GM23338 (cell line): ENCODE measurements at regions not wholly inside any gene's neighbourhood (a gene's known extent, or its start where the extent isn't known, plus 50 kb on each side); places are given as distances from the start of the nearest gene placed in this dataset.
A peak's percentile ranks its signal among the peaks of the same experiment; 100 is the strongest.

Experiments used
- ATAC-seq: fragments of 200-7000 bp; cut with Tn5 transposase; 3 replicates; pipeline ENCODE4 v1.9.1; 2020
- DNase-seq: peaks from one replicate; pipeline ENCODE4 v3.0.0-alpha.2; 2015; ENCODE audit warnings: low spot score
- H2AFZ ChIP-seq: fragments of 200-600 bp; sonication (generic); 2 replicates; pipeline ENCODE4 v1.8.0; 2016; ENCODE audit warnings: antibody characterized with exemption, mild to moderate bottlenecking, moderate library complexity
- H3F3A ChIP-seq: fragments of 200-600 bp; sonication (generic); replicated peaks from 2 replicates; pipeline ENCODE4 v1.8.0; 2017; ENCODE audit warnings: antibody characterized with exemption, mixed run types, low read depth
- H3K27ac ChIP-seq: fragments of 200-600 bp; sonication (generic); 2 replicates; pipeline ENCODE4 v1.6.1; 2016; ENCODE audit warnings: low read depth
- H3K27me3 ChIP-seq: fragments of 200-600 bp; sonication (generic); 2 replicates; pipeline ENCODE4 v1.8.0; 2016; ENCODE audit warnings: mild to moderate bottlenecking, mixed run types, moderate library complexity; ENCODE audit not compliant: insufficient read depth
- H3K36me3 ChIP-seq: fragments of 200-600 bp; sonication (generic); 2 replicates; pipeline ENCODE4 v1.8.0; 2016; ENCODE audit warnings: mild to moderate bottlenecking; ENCODE audit not compliant: insufficient read depth
- H3K4me1 ChIP-seq: fragments of 200-600 bp; sonication (generic); 2 replicates; pipeline ENCODE4 v1.8.0; 2016; ENCODE audit warnings: mild to moderate bottlenecking, moderate library complexity; ENCODE audit not compliant: insufficient read depth
- H3K4me2 ChIP-seq: fragments of 200-600 bp; sonication (generic); 2 replicates; pipeline ENCODE4 v1.7.1; 2017; ENCODE audit warnings: mixed run types
- H3K4me3 ChIP-seq: fragments of 200-600 bp; sonication (generic); 2 replicates; pipeline ENCODE4 v1.6.1; 2016; ENCODE audit warnings: mixed run types
- H3K79me2 ChIP-seq: fragments of 200-600 bp; sonication (generic); replicated peaks from 2 replicates; pipeline ENCODE4 v1.8.0; 2017; ENCODE audit warnings: mild to moderate bottlenecking; ENCODE audit not compliant: insufficient read depth
- H3K9me2 ChIP-seq: fragments of 200-600 bp; sonication (generic); 2 replicates; pipeline ENCODE4 v1.8.0; 2017; ENCODE audit not compliant: insufficient read depth
- H4K20me1 ChIP-seq: fragments of 200-600 bp; sonication (generic); replicated peaks from 2 replicates; pipeline ENCODE4 v1.8.0; 2017; ENCODE audit warnings: mild to moderate bottlenecking; ENCODE audit not compliant: insufficient read depth
- H3K27ac Mint-ChIP-seq: 2 replicates; pipeline ENCODE4 v1.8.0; 2020; ENCODE audit warnings: inconsistent platforms, mild to moderate bottlenecking, moderate library complexity, mixed read lengths
- H3K27me3 Mint-ChIP-seq: 3 replicates; pipeline ENCODE4 v1.8.0; 2022; ENCODE audit warnings: low read depth, mild to moderate bottlenecking, moderate library complexity, mixed read lengths, inconsistent platforms; ENCODE audit not compliant: insufficient read depth, poor library complexity
- H3K36me3 Mint-ChIP-seq: 3 replicates; pipeline ENCODE4 v1.8.0; 2021; ENCODE audit warnings: low read depth, mild to moderate bottlenecking, inconsistent platforms, moderate library complexity, mixed read lengths
- H3K4me1 Mint-ChIP-seq: 3 replicates; pipeline ENCODE4 v1.8.0; 2020; ENCODE audit warnings: mild to moderate bottlenecking, inconsistent platforms, mixed read lengths
- H3K4me3 Mint-ChIP-seq: 3 replicates; pipeline ENCODE4 v1.8.0; 2021; ENCODE audit warnings: moderate library complexity, mild to moderate bottlenecking, inconsistent platforms, mixed read lengths
- H3K9me3 Mint-ChIP-seq: 3 replicates; pipeline ENCODE4 v1.8.0; 2020; ENCODE audit warnings: moderate library complexity, mild to moderate bottlenecking, inconsistent platforms, mixed read lengths
- CREB1 ChIP-seq: fragments of 250-450 bp; sonication (Bioruptor Pico); IDR thresholded peaks from 2 replicates; pipeline ENCODE4 v1.5.0; 2020; ENCODE audit warnings: low read depth, mild to moderate bottlenecking, moderate library complexity
- EZH2phosphoT487 ChIP-seq: fragments of 200-600 bp; sonication (generic); IDR thresholded peaks from one replicate; pipeline ENCODE4 v1.8.1; 2018; ENCODE audit warnings: antibody characterized with exemption; ENCODE audit not compliant: unreplicated experiment
- ZNF114 ChIP-seq: fragments of 250-450 bp; sonication (Bioruptor Pico); IDR thresholded peaks from 2 replicates; pipeline ENCODE4 v1.5.0; 2020; ENCODE audit warnings: mild to moderate bottlenecking, moderate library complexity
- TF ChIP-seq, protein P1 (sequence below), 2 experiments: fragments of 200-600 bp in 1 of 2; sonication (generic) in 1 of 2; conservative IDR thresholded peaks; 2 replicates each; pipeline versions ENCODE4 v1.5.1 to v1.6.1; 2016 to 2017; ENCODE audit warnings: antibody characterized with exemption in 2 of 2, low read depth in 2 of 2, mild to moderate bottlenecking in 2 of 2, moderate library complexity in 1 of 2
- TF ChIP-seq, protein P2 (sequence below): fragments of 250-450 bp; sonication (Bioruptor Pico); IDR thresholded peaks from 2 replicates; pipeline ENCODE4 v1.5.0; 2020; ENCODE audit warnings: mild to moderate bottlenecking, moderate library complexity

GRCh38 chr2:41695198-41696113, 352.4 kb upstream of the PKDCC start:
- H3F3A ChIP-seq = no peaks in the 10 kb centered on the region
- no peaks in the 10 kb centered on the region for H3K4me1 ChIP-seq
- DNase-seq = no peak
- no peaks in the 10 kb centered on the region for H3K79me2 ChIP-seq
- no peaks in the 10 kb centered on the region for H4K20me1 ChIP-seq
- H3K27me3 ChIP-seq = no peaks in the 10 kb centered on the region
- H3K4me1 Mint-ChIP-seq = peaks cover 7% of the 10 kb centered on the region; the same call in 2 of the 3 replicates
- no peak for TF ChIP-seq ZNF114 (CRISPR knock-in tag)
- TF ChIP-seq, protein P1, sequence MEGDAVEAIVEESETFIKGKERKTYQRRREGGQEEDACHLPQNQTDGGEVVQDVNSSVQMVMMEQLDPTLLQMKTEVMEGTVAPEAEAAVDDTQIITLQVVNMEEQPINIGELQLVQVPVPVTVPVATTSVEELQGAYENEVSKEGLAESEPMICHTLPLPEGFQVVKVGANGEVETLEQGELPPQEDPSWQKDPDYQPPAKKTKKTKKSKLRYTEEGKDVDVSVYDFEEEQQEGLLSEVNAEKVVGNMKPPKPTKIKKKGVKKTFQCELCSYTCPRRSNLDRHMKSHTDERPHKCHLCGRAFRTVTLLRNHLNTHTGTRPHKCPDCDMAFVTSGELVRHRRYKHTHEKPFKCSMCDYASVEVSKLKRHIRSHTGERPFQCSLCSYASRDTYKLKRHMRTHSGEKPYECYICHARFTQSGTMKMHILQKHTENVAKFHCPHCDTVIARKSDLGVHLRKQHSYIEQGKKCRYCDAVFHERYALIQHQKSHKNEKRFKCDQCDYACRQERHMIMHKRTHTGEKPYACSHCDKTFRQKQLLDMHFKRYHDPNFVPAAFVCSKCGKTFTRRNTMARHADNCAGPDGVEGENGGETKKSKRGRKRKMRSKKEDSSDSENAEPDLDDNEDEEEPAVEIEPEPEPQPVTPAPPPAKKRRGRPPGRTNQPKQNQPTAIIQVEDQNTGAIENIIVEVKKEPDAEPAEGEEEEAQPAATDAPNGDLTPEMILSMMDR (conservative IDR thresholded peaks at IDR 0.05; ENCODE audit: low read depth in 2 of 2) = peak; percentile 30 to 56
- 0 out of 2 replicates have a peak, but pooled peaks cover 2% of the 10 kb centered on the region for H3K9me2 ChIP-seq
- H3K27ac ChIP-seq = no peak overlapping the region
- H3K4me2 ChIP-seq = no peak overlapping the region
- no peaks in the 10 kb centered on the region; the same call in 1 of the 3 replicates for H3K9me3 Mint-ChIP-seq
- ATAC-seq = peak; percentile 27; the same call in 1 of the 3 replicates
- H3K27me3 Mint-ChIP-seq = no peaks in the 10 kb centered on the region
- no peak overlapping the region for H3K4me3 Mint-ChIP-seq
- H3K36me3 Mint-ChIP-seq = no peaks in the 10 kb centered on the region; the same call in 2 of the 3 replicates
- 0 out of 2 replicates have a peak overlapping the region, but pooled peaks have one; percentile 10 for H2AFZ ChIP-seq
- H3K27ac Mint-ChIP-seq = no peak overlapping the region
- no peaks in the 10 kb centered on the region for H3K36me3 ChIP-seq
- H3K4me3 ChIP-seq = no peak overlapping the region

- H3K4me3 ChIP-seq = no peak overlapping the region
- ATAC-seq (no peak), DNase-seq (no peak)
- no peaks in the 10 kb centered on the region for H3K4me1 ChIP-seq
- H3K4me3 Mint-ChIP-seq = no peak overlapping the region
- no peaks in the 10 kb centered on the region for H3K27me3 ChIP-seq
- no peaks in the 10 kb centered on the region for H3K27me3 Mint-ChIP-seq
- no peak for TF ChIP-seq EZH2phosphoT487
- no peaks in the 10 kb centered on the region; the same call in 2 of the 3 replicates for H3K36me3 Mint-ChIP-seq
- H3K27ac ChIP-seq = no peak overlapping the region
- no peak overlapping the region for H3K4me2 ChIP-seq
- no peaks in the 10 kb centered on the region; the same call in 1 of the 3 replicates for H3K9me3 Mint-ChIP-seq
- H2AFZ ChIP-seq = no peak overlapping the region
- no peak overlapping the region for H3K27ac Mint-ChIP-seq
- H4K20me1 ChIP-seq = no peaks in the 10 kb centered on the region
- H3K79me2 ChIP-seq = no peaks in the 10 kb centered on the region
- no peaks in the 10 kb centered on the region for H3F3A ChIP-seq
- no peaks in the 10 kb centered on the region for H3K36me3 ChIP-seq
- H3K4me1 Mint-ChIP-seq = peaks cover 7% of the 10 kb centered on the region; the same call in 2 of the 3 replicates
- H3K9me2 ChIP-seq = no peaks in the 10 kb centered on the region
Measured at GRCh38 chr2:41697389-41697788, 350.4 kb upstream of the PKDCC start.

DNA sequence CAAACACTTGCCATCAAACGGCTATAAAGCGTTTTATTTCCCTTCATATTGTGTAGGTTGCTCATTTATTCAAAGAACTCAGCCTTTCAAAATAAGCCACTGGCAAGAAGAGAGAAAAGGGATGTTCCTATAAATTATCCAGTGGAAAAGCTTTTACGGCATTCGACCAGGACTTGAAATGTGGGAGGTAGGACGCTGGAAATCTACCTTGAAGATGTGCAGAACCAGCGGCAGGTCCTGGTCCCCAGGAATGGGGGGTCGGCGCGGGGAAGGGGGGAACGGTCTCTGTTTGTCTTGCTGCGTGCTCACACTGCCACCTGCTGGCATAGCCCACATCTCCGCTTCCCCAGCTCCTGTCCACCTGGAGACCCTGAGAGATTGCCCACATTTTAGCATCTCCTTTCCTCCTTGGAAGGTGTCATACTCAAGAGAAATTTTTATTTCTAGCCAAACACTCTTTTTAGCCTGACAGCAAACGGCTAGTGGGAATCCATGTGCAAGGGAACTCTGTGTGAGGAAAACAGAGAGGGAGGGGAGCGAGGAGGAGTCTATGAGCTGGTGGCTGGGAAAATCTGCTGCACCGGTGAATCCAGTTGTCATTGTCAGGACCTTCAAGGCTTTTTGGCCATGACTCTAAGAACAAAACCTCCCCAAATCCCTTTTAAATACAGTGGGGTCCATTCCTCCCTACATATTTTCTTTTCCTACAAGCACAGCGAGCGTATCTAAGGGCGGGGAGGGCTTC, 349.0 kb upstream of the PKDCC start:
- no peak overlapping the region for H3K4me3 ChIP-seq
- DNase-seq (peak; percentile 79), ATAC-seq (peak; percentile 98)
- Mint-ChIP-seq H3K36me3 (no peaks in the 10 kb centered on the region; the same call in 2 of the 3 replicates), H3K27me3 (no peaks in the 10 kb centered on the region), H3K4me1 (peaks cover 7% of the 10 kb centered on the region; the same call in 2 of the 3 replicates), H3K27ac (no peak overlapping the region), H3K9me3 (no peaks in the 10 kb centered on the region; the same call in 1 of the 3 replicates), H3K4me3 (no peak overlapping the region)
- no peaks in the 10 kb centered on the region for H3K27me3 ChIP-seq
- H3K27ac ChIP-seq = no peak overlapping the region
- no peaks in the 10 kb centered on the region for H3F3A ChIP-seq
- H3K9me2 ChIP-seq = no peaks in the 10 kb centered on the region
- no peaks in the 10 kb centered on the region for H3K4me1 ChIP-seq
- H4K20me1 ChIP-seq = no peaks in the 10 kb centered on the region
- no peaks in the 10 kb centered on the region for H3K36me3 ChIP-seq
- peak overlapping the region; percentile 15; the same call in 1 of the 2 replicates for H2AFZ ChIP-seq
- no peak overlapping the region for H3K4me2 ChIP-seq
- H3K79me2 ChIP-seq = no peaks in the 10 kb centered on the region
- TF ChIP-seq CREB1 (CRISPR knock-in tag) = no peak
- TF ChIP-seq, protein P2, sequence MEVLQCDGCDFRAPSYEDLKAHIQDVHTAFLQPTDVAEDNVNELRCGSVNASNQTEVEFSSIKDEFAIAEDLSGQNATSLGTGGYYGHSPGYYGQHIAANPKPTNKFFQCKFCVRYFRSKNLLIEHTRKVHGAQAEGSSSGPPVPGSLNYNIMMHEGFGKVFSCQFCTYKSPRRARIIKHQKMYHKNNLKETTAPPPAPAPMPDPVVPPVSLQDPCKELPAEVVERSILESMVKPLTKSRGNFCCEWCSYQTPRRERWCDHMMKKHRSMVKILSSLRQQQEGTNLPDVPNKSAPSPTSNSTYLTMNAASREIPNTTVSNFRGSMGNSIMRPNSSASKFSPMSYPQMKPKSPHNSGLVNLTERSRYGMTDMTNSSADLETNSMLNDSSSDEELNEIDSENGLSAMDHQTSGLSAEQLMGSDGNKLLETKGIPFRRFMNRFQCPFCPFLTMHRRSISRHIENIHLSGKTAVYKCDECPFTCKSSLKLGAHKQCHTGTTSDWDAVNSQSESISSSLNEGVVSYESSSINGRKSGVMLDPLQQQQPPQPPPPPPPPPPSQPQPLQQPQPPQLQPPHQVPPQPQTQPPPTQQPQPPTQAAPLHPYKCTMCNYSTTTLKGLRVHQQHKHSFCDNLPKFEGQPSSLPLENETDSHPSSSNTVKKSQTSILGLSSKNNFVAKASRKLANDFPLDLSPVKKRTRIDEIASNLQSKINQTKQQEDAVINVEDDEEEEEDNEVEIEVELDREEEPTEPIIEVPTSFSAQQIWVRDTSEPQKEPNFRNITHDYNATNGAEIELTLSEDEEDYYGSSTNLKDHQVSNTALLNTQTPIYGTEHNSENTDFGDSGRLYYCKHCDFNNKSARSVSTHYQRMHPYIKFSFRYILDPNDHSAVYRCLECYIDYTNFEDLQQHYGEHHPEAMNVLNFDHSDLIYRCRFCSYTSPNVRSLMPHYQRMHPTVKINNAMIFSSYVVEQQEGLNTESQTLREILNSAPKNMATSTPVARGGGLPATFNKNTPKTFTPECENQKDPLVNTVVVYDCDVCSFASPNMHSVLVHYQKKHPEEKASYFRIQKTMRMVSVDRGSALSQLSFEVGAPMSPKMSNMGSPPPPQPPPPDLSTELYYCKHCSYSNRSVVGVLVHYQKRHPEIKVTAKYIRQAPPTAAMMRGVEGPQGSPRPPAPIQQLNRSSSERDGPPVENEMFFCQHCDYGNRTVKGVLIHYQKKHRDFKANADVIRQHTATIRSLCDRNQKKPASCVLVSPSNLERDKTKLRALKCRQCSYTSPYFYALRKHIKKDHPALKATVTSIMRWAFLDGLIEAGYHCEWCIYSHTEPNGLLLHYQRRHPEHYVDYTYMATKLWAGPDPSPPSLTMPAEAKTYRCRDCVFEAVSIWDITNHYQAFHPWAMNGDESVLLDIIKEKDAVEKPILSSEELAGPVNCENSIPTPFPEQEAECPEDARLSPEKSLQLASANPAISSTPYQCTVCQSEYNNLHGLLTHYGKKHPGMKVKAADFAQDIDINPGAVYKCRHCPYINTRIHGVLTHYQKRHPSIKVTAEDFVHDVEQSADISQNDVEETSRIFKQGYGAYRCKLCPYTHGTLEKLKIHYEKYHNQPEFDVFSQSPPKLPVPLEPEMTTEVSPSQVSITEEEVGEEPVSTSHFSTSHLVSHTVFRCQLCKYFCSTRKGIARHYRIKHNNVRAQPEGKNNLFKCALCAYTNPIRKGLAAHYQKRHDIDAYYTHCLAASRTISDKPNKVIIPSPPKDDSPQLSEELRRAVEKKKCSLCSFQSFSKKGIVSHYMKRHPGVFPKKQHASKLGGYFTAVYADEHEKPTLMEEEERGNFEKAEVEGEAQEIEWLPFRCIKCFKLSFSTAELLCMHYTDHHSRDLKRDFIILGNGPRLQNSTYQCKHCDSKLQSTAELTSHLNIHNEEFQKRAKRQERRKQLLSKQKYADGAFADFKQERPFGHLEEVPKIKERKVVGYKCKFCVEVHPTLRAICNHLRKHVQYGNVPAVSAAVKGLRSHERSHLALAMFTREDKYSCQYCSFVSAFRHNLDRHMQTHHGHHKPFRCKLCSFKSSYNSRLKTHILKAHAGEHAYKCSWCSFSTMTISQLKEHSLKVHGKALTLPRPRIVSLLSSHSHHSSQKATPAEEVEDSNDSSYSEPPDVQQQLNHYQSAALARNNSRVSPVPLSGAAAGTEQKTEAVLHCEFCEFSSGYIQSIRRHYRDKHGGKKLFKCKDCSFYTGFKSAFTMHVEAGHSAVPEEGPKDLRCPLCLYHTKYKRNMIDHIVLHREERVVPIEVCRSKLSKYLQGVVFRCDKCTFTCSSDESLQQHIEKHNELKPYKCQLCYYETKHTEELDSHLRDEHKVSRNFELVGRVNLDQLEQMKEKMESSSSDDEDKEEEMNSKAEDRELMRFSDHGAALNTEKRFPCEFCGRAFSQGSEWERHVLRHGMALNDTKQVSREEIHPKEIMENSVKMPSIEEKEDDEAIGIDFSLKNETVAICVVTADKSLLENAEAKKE (CRISPR knock-in tag) = peak; percentile 79
